Lower lobe of right lung (tissue), 2 donors: ENCODE measurements at regions not wholly inside any gene's neighbourhood (a gene's known extent, or its start where the extent isn't known, plus 50 kb on each side); places are given as distances from the start of the nearest gene placed in this dataset.
"Not testable (repeated sequence)": the region's sequence is repeated elsewhere in the genome, so short reads cannot be mapped to it uniquely, and the experiment has no call there.

Experiments
- ATAC-seq, 2 donors: fragments of 200-7000 bp; cut with Tn5 transposase; one replicate each; pipeline ENCODE4 v1.9.1; 2020 to 2022; ENCODE audit warnings: mild to moderate bottlenecking in 2 of 2, moderate library complexity in 2 of 2
- DNase-seq: peaks from one replicate; pipeline ENCODE4 v3.0.0-alpha.2; 2020
- H3K27ac ChIP-seq: fragments of 200-600 bp; one replicate; pipeline ENCODE4 v1.8.0; 2022
- H3K27me3 ChIP-seq: fragments of 200-600 bp; one replicate; pipeline ENCODE4 v1.8.0; 2022; ENCODE audit warnings: low read depth
- H3K36me3 ChIP-seq: fragments of 200-600 bp; one replicate; pipeline ENCODE4 v1.8.0; 2022; ENCODE audit warnings: mild to moderate bottlenecking
- H3K4me1 ChIP-seq: fragments of 200-600 bp; one replicate; pipeline ENCODE4 v1.8.0; 2022
- H3K4me3 ChIP-seq: fragments of 200-600 bp; one replicate; pipeline ENCODE4 v1.8.0; 2022; ENCODE audit warnings: mild to moderate bottlenecking
- H3K9me3 ChIP-seq: fragments of 200-600 bp; one replicate; pipeline ENCODE4 v1.8.0; 2022
- CTCF ChIP-seq: fragments of 200-600 bp; IDR thresholded peaks from one replicate; pipeline ENCODE4 v1.8.0; 2022; ENCODE audit warnings: antibody characterized with exemption, mild to moderate bottlenecking
- intact Hi-C: fragments of 100-400 bp; cut with DNase I; formaldehyde crosslinking; loops from one replicate; pipeline ENCODE4 v1.11.0; 2022
- donor health status: DM: no; HTN: yes; CAD: no; lungs with severe emphysema.

- intact Hi-C loops, result no loop called here
- Histone ChIP-seq H3K4me1 (no peaks in the 10 kb centered on the region), H3K27me3 (no peaks in the 10 kb centered on the region), H3K9me3 (no peaks in the 10 kb centered on the region), H3K4me3 (no peak overlapping the region), H3K27ac (no peak overlapping the region), H3K36me3 (no peaks in the 10 kb centered on the region)
- DNase-seq, result no peak
- no peak for TF ChIP-seq CTCF
- no peak for ATAC-seq
Observed at GRCh38 chr10:64118736-64119135, 597.5 kb downstream of the REEP3 start.

- DNase-seq, result not testable (repeated sequence)
Observed at GRCh38 chr10:64120301-64120980, 599.2 kb downstream of the REEP3 start.

GRCh38 chr10:64130152-64130551, 609.0 kb downstream of the REEP3 start:
- Histone ChIP-seq H3K4me3 (no peak overlapping the region), H3K4me1 (no peaks in the 10 kb centered on the region), H3K27me3 (no peaks in the 10 kb centered on the region), H3K27ac (no peak overlapping the region), H3K9me3 (no peaks in the 10 kb centered on the region), H3K36me3 (no peaks in the 10 kb centered on the region)
- DNase-seq, result no peak
- intact Hi-C loops, result no loop called here
- no peak for ATAC-seq
- no peak for TF ChIP-seq CTCF

More at GRCh38 chr10:64120301-64120980, 599.2 kb downstream of the REEP3 start:
- H3K4me3 ChIP-seq, H3K27me3 ChIP-seq, H3K9me3 ChIP-seq, H3K27ac ChIP-seq, intact Hi-C loops, H3K4me1 ChIP-seq, H3K36me3 ChIP-seq, ATAC-seq: not testable (repeated sequence)

GRCh38 chr10:64134676-64135075, 613.5 kb downstream of the REEP3 start:
- Histone ChIP-seq H3K27me3 (no peaks in the 10 kb centered on the region), H3K4me1 (no peaks in the 10 kb centered on the region), H3K27ac (no peak overlapping the region), H3K36me3 (no peaks in the 10 kb centered on the region), H3K4me3 (no peak overlapping the region), H3K9me3 (no peaks in the 10 kb centered on the region)
- ATAC-seq, result no peak
- TF ChIP-seq CTCF, result no peak
- intact Hi-C loops, result no loop called here
- DNase-seq, result no peak

GRCh38 chr10:64142395-64142794, 621.2 kb downstream of the REEP3 start:
- no peaks in the 10 kb centered on the region for H3K27me3 ChIP-seq
- ATAC-seq (no peak), DNase-seq (no peak)
- no peak overlapping the region for H3K4me3 ChIP-seq
- H3K27ac ChIP-seq, result no peak overlapping the region
- H3K36me3 ChIP-seq, result no peaks in the 10 kb centered on the region
- intact Hi-C loops, result no loop called here
- H3K4me1 ChIP-seq, result no peaks in the 10 kb centered on the region
- no peak for TF ChIP-seq CTCF
- H3K9me3 ChIP-seq, result no peaks in the 10 kb centered on the region

GRCh38 chr10:64148607-64149006, 627.4 kb downstream of the REEP3 start:
- no peak for TF ChIP-seq CTCF
- Histone ChIP-seq H3K36me3 (no peaks in the 10 kb centered on the region), H3K27ac (no peak overlapping the region), H3K4me1 (no peaks in the 10 kb centered on the region), H3K27me3 (no peaks in the 10 kb centered on the region), H3K4me3 (no peak overlapping the region), H3K9me3 (no peaks in the 10 kb centered on the region)
- intact Hi-C loops, result no loop called here
- ATAC-seq (no peak), DNase-seq (no peak)
